ENCODE measurements at regions not wholly inside any gene's neighbourhood (a gene's known extent, or its start where the extent isn't known, plus 50 kb on each side); places are given as distances from the start of the nearest gene placed in this dataset.

DNA sequence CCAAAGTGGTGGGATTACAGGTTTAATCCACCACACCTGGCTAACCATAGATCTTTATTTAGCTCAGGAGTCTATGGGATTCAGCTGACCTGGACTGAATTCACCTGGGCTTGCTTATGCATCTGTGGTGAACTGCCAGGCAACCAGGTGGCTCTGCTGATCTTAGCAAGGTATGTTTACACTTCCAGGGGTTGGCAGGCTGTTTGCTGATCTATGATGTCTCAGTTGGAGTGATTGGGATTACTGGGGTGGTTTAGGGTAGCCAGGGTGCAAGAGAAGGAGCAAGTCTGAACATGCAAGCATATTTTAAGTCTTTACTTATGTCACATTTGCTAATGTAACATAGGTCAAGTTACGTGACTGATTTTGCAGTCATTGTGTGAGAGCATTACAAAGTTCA, 63.6 kb upstream of the JAK2 start:
- DNase-seq (ENCODE audit: low spot score): no peak

DNA sequence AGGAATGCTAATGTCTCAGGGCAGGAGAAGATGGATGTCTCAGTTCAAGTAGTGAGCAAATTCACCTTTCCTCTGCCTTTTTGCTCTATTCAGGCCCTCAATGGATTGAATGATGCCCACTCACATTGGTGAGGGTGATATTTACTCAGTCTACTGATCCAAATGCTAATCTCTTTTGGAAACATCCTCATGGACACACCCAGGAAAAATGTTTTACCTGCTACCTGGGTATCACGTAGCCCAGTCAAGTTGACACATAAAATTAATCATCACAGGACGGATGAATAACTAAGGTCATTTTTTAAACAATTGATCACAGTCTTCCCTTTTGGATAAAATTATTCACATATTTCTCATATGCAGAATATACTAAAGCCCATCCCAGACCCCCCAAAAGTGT, 63.0 kb upstream of the JAK2 start:
- no peak for DNase-seq (ENCODE audit: low spot score)

- no peak for DNase-seq (ENCODE audit: low spot score)
Measured at GRCh38 chr9:4922730-4923129, 62.3 kb upstream of the JAK2 start.

DNA sequence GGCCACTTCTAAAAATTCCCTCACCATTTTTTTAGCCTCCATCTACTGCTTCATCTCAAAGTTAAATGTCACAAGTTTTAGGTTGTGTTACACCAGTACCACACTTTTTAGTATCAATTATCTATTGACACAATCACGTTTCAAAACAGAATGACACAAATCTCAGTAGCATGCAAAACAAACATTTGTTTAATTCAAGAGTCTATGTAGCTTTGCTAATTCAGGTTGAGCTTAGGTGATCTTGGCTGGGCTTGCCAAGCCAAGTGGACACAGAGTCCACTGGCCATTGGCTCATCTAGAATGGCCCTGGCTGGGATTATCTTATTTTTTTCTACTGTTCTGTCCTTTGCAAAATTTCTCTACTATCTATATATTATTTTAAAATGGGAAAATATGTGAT, 61.9 kb upstream of the JAK2 start:
- DNase-seq (ENCODE audit: low spot score): no peak

DNA sequence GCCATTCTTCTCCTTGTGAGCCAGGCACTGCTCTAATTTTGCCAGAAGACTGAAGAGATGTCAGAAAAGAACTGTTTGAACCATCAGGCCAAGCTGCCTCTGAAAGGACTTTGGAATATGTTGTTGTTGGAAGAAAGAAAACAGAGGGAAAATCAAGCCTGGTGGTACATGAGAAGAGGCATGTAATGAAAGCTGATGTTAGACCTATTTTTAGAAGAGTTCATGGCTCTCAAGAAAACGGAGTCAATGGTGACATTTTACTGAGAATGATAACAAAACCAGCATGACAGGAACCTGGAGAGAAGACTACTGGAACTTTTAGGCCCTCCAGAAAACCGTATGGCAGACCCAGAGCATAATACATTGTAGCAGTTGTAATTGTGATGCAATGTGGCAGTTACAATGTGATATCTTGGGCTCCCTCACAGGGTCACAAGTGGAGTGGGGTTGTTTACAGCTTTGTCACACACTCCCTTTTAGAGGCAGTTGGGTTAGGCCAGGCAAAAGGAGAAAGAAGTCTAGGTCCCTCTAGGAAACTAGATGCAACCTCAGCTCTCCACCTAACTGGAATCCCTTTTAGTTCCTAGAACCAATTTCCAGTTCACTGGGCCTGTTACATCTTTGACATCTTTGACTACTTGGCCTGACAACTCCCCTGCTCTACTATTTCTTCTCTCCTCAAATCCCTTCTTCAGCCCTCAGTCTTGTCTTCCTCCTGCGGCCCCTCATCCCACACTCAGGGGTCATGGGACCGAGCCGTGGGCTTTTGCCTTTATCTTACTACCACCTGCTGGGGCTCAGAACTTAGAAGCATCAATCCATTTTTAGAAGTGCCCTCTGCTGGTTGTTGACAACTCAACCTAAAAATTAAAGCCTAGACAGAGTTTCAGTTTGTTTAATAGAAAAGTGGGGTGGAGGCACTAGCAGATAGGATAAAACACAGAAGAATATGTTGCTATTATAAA, 61.2 kb upstream of the JAK2 start:
- DNase-seq (ENCODE audit: low spot score): peak; percentile 38

- DNase-seq (ENCODE audit: low spot score): no peak
Measured at GRCh38 chr9:4926239-4926638, 58.8 kb upstream of the JAK2 start.

GRCh38 chr9:4927043-4927471, 58.0 kb upstream of the JAK2 start:
- DNase-seq (ENCODE audit: low spot score): peak; percentile 7

GRCh38 chr9:4927701-4928100, 57.4 kb upstream of the JAK2 start:
- DNase-seq (ENCODE audit: low spot score): peak; percentile 6

- DNase-seq (ENCODE audit: low spot score): no peak
Measured at GRCh38 chr9:4929917-4930316, 55.2 kb upstream of the JAK2 start.

GRCh38 chr9:4932681-4933080, 52.4 kb upstream of the JAK2 start:
- no peak for DNase-seq (ENCODE audit: low spot score)

GRCh38 chr9:4933177-4933576, 51.9 kb upstream of the JAK2 start:
- DNase-seq (ENCODE audit: low spot score): peak; percentile 23

GRCh38 chr9:4933861-4934260, 51.2 kb upstream of the JAK2 start:
- DNase-seq (ENCODE audit: low spot score): no peak

- no peak for DNase-seq (ENCODE audit: low spot score)
Measured at GRCh38 chr9:4935001-4935672, 49.9 kb upstream of the JAK2 start.
